PC-3 (cell line): ENCODE measurements at regions not wholly inside any gene's neighbourhood (a gene's known extent, or its start where the extent isn't known, plus 50 kb on each side); places are given as distances from the start of the nearest gene placed in this dataset.

Experiments
- ATAC-seq: fragments of 200-7000 bp; cut with Tn5 transposase; 2 replicates; pipeline ENCODE4 v1.9.1; 2020; ENCODE audit warnings: mild to moderate bottlenecking, moderate library complexity
- BruUV-seq: library from RNA; stranded (reverse); fragments of 400-500 nt; replicated peaks from 2 replicates; lab custom pipeline; 2021; lab: Mats Ljungman, UMichigan
- CTCF ChIA-PET: fragments of 300-600 bp; sonication (Branson Sonifier 250); formaldehyde crosslinking; loops from one replicate; lab custom pipeline; 2022; ENCODE audit warnings: antibody characterized with exemption; lab: Charles Lee
- POLR2A ChIA-PET: fragments of 300-600 bp; sonication (Branson Sonifier 250); formaldehyde crosslinking; loops from one replicate; lab custom pipeline; 2022; ENCODE audit warnings: antibody characterized with exemption; ENCODE audit not compliant: unreplicated experiment; lab: Charles Lee
- DNase-seq: peaks from one replicate; pipeline ENCODE4 v3.0.0-alpha.2; 2015
- H2AFZ ChIP-seq: fragments of 300-600 bp; sonication (generic); 2 replicates; pipeline ENCODE4 v1.6.0; 2016; ENCODE audit warnings: antibody characterized with exemption, low read length
- H3F3A ChIP-seq: fragments of 300-600 bp; sonication (generic); one replicate; pipeline ENCODE4 v1.6.0; 2017; ENCODE audit warnings: antibody characterized with exemption, low read length, control low read depth, mild to moderate bottlenecking; ENCODE audit not compliant: unreplicated experiment
- H3K27ac ChIP-seq: fragments of 300-600 bp; sonication (generic); 2 replicates; pipeline ENCODE4 v1.5.1; 2016; ENCODE audit warnings: mild to moderate bottlenecking, low read length
- H3K27me3 ChIP-seq: fragments of 300-600 bp; sonication (generic); 2 replicates; pipeline ENCODE4 v1.6.1; 2016; ENCODE audit warnings: low read length, mixed read lengths
- H3K36me3 ChIP-seq: fragments of 300-600 bp; sonication (generic); 2 replicates; pipeline ENCODE4 v1.6.1; 2016; ENCODE audit warnings: low read depth, mixed run types, low read length, mixed read lengths
- H3K4me1 ChIP-seq: fragments of 300-600 bp; sonication (generic); 2 replicates; pipeline ENCODE4 v1.5.1; 2016; ENCODE audit warnings: low read length; ENCODE audit not compliant: insufficient read depth
- H3K4me2 ChIP-seq: fragments of 300-600 bp; sonication (generic); 2 replicates; pipeline ENCODE4 v1.6.0; 2016; ENCODE audit warnings: low read length
- H3K4me3 ChIP-seq: fragments of 300-600 bp; sonication (generic); 2 replicates; pipeline ENCODE4 v1.5.1; 2016; ENCODE audit warnings: mild to moderate bottlenecking, low read length, mixed read lengths
- H3K79me2 ChIP-seq: fragments of 300-600 bp; sonication (generic); 2 replicates; pipeline ENCODE4 v1.6.1; 2017; ENCODE audit warnings: low read length, mixed read lengths
- H3K9ac ChIP-seq: fragments of 300-600 bp; sonication (generic); 2 replicates; pipeline ENCODE4 v1.6.0; 2016; ENCODE audit warnings: mild to moderate bottlenecking, low read length
- H3K9me2 ChIP-seq: fragments of 300-600 bp; sonication (generic); replicated peaks from 2 replicates; pipeline ENCODE4 v1.6.1; 2016; ENCODE audit warnings: mixed run types, low read length, mixed read lengths
- H3K9me3 ChIP-seq: fragments of 300-600 bp; sonication (generic); 2 replicates; pipeline ENCODE4 v1.6.1; 2016; ENCODE audit warnings: low read length, mixed read lengths
- H4K20me1 ChIP-seq: fragments of 300-600 bp; sonication (generic); 2 replicates; pipeline ENCODE4 v1.6.1; 2016; ENCODE audit warnings: low read length, mixed read lengths
- CTCF ChIP-seq: fragments of 300-600 bp; sonication (generic); conservative IDR thresholded peaks from 2 replicates; pipeline ENCODE4 v1.5.1; 2017; ENCODE audit warnings: antibody characterized with exemption, low read depth, mild to moderate bottlenecking, low read length
- EZH2 ChIP-seq: fragments of 300-600 bp; sonication (generic); IDR thresholded peaks from one replicate; pipeline ENCODE4 v1.6.1; 2017; ENCODE audit warnings: antibody characterized with exemption, mild to moderate bottlenecking, low read length; ENCODE audit not compliant: unreplicated experiment
- EZH2phosphoT487 ChIP-seq: fragments of 300-600 bp; sonication (generic); IDR thresholded peaks from 2 replicates; pipeline ENCODE4 v1.6.1; 2018; ENCODE audit warnings: mild to moderate bottlenecking, antibody characterized with exemption, low read length, borderline replicate concordance
- intact Hi-C: fragments of 100-400 bp; cut with micrococcal nuclease; formaldehyde crosslinking; loops from 2 replicates; pipeline ENCODE4 v1.9.0; 2023

- Histone ChIP-seq H3K79me2 (no peaks in the 10 kb centered on the region), H3K4me1 (no peaks in the 10 kb centered on the region), H3K9me2 (no peaks in the 10 kb centered on the region), H3K4me3 (no peak overlapping the region), H2AFZ (no peak overlapping the region), H3K36me3 (no peaks in the 10 kb centered on the region), H3K4me2 (no peak overlapping the region), H4K20me1 (no peaks in the 10 kb centered on the region), H3K27ac (no peak overlapping the region), H3K9ac (no peak overlapping the region), H3F3A (no peaks in the 10 kb centered on the region), H3K9me3 (no peaks in the 10 kb centered on the region), H3K27me3 (peaks cover 21% of the 10 kb centered on the region; the same call in 1 of the 2 replicates)
- DNase-seq: no peak
- ChIA-PET CTCF (no interaction called here), POLR2A (no interaction called here)
- intact Hi-C loops: no loop called here
- TF ChIP-seq EZH2: no peak
- no TSS peak for BruUV-seq
- no peak for ATAC-seq
Measured at GRCh38 chr4:56252561-56253152, 134.6 kb downstream of the AASDH start.

GRCh38 chr4:56251556-56251955 is 135.7 kb downstream of the AASDH start:
- Histone ChIP-seq H3K4me3 (no peak overlapping the region), H3K9me2 (no peaks in the 10 kb centered on the region), H3K27me3 (peaks cover 27% of the 10 kb centered on the region; the same call in 1 of the 2 replicates), H3K9me3 (no peaks in the 10 kb centered on the region), H3K36me3 (no peaks in the 10 kb centered on the region), H3F3A (no peaks in the 10 kb centered on the region), H2AFZ (no peak overlapping the region), H3K4me2 (no peak overlapping the region), H3K79me2 (no peaks in the 10 kb centered on the region), H4K20me1 (no peaks in the 10 kb centered on the region), H3K9ac (no peak overlapping the region), H3K4me1 (no peaks in the 10 kb centered on the region), H3K27ac (no peak overlapping the region)
- ChIA-PET CTCF (no interaction called here), POLR2A (no interaction called here)
- intact Hi-C loops: no loop called here
- DNase-seq: no peak
- TF ChIP-seq CTCF (no peak), EZH2 (no peak), EZH2phosphoT487 (no peak)
- no peak for ATAC-seq
- no TSS peak for BruUV-seq

GRCh38 chr4:56250776-56251175 is 136.5 kb downstream of the AASDH start:
- H3K9ac ChIP-seq: no peak overlapping the region
- no peak overlapping the region for H3K4me3 ChIP-seq
- H3K36me3 ChIP-seq: no peaks in the 10 kb centered on the region
- H2AFZ ChIP-seq: no peak overlapping the region
- H3K79me2 ChIP-seq: no peaks in the 10 kb centered on the region
- no peaks in the 10 kb centered on the region for H3K4me1 ChIP-seq
- peaks cover 30% of the 10 kb centered on the region; the same call in 1 of the 2 replicates for H3K27me3 ChIP-seq
- no peaks in the 10 kb centered on the region for H4K20me1 ChIP-seq
- TF ChIP-seq EZH2phosphoT487 (no peak), EZH2 (no peak), CTCF (no peak)
- DNase-seq: no peak
- CTCF ChIA-PET: no interaction called here
- no peak overlapping the region for H3K27ac ChIP-seq
- H3K9me2 ChIP-seq: no peaks in the 10 kb centered on the region
- no peak overlapping the region for H3K4me2 ChIP-seq
- no TSS peak for BruUV-seq
- ATAC-seq: no peak
- H3F3A ChIP-seq: no peaks in the 10 kb centered on the region
- H3K9me3 ChIP-seq: no peaks in the 10 kb centered on the region
- POLR2A ChIA-PET: no interaction called here
- intact Hi-C loops: no loop called here
